Ascending aorta (tissue), 2 donors: ENCODE measurements at regions not wholly inside any gene's neighbourhood (a gene's known extent, or its start where the extent isn't known, plus 50 kb on each side); places are given as distances from the start of the nearest gene placed in this dataset.

ENCODE experiments used
- DNase-seq, 2 donors: peaks; one replicate each; pipeline ENCODE4 v3.0.0-alpha.2; 2019; ENCODE audit warnings: low spot score in 2 of 2
- H3K27ac ChIP-seq, 2 donors: fragments of 200-600 bp; sonication (generic); one replicate each; pipeline ENCODE4 v1.5.1; 2016 to 2017; ENCODE audit warnings: mild to moderate bottlenecking in 1 of 2
- H3K27me3 ChIP-seq: fragments of 200-600 bp; sonication (generic); one replicate; pipeline ENCODE4 v1.5.1; 2017
- H3K36me3 ChIP-seq, 2 donors: fragments of 200-600 bp; sonication (generic); one replicate each; pipeline ENCODE4 v1.5.1; 2016
- H3K4me1 ChIP-seq, 2 donors: fragments of 200-600 bp; sonication (generic); one replicate each; pipeline ENCODE4 v1.5.1; 2016 to 2017; ENCODE audit warnings: mild to moderate bottlenecking in 1 of 2
- H3K4me3 ChIP-seq, 2 donors: fragments of 200-600 bp; sonication (generic); one replicate each; pipeline ENCODE4 v1.5.1; 2016 to 2017; ENCODE audit warnings: mild to moderate bottlenecking in 1 of 2
- H3K9me3 ChIP-seq, 2 donors: fragments of 200-600 bp; sonication (generic); one replicate each; pipeline ENCODE4 v1.5.1; 2016
- CTCF ChIP-seq, 3 experiments: fragments of 200-600 bp in 2 of 3; fragments of 450-650 bp in 1 of 3; sonication (generic) in 2 of 3; IDR thresholded peaks; one replicate each; pipeline ENCODE4 v1.5.1; 2016 to 2019; ENCODE audit warnings: antibody characterized with exemption in 3 of 3, mild to moderate bottlenecking in 1 of 3, moderate library complexity in 1 of 3
- intact Hi-C: fragments of 100-400 bp; cut with DNase I; formaldehyde crosslinking; loops from one replicate; pipeline ENCODE4 v1.15.1; 2023

GRCh38 chr5:169398515-169398914, 97.6 kb upstream of the SLIT3 start:
- no peak for TF ChIP-seq CTCF (IDR thresholded peaks at IDR 0.05)
- intact Hi-C loops, result no loop called here
- no peak overlapping the region for H3K4me3 ChIP-seq
- no peak for DNase-seq
- H3K27me3 ChIP-seq, result no peaks in the 10 kb centered on the region
- H3K36me3 ChIP-seq, result no peaks in the 10 kb centered on the region
- H3K27ac ChIP-seq, result no peak overlapping the region
- H3K4me1 ChIP-seq, result no peaks in the 10 kb centered on the region
- H3K9me3 ChIP-seq, result peaks cover 0 to 7% of the 10 kb centered on the region in 2 donors

- H3K36me3 ChIP-seq, result no peaks in the 10 kb centered on the region
- H3K27me3 ChIP-seq, result no peaks in the 10 kb centered on the region
- intact Hi-C loops, result no loop called here
- peaks cover 0 to 7% of the 10 kb centered on the region in 2 donors for H3K9me3 ChIP-seq
- TF ChIP-seq CTCF (IDR thresholded peaks at IDR 0.05), result no peak
- DNase-seq, result no peak
- no peak overlapping the region for H3K4me3 ChIP-seq
- H3K4me1 ChIP-seq, result no peaks in the 10 kb centered on the region
- H3K27ac ChIP-seq, result no peak overlapping the region
These were observed 94.2 kb upstream of the SLIT3 start for GRCh38 chr5:169395136-169395535.

- H3K4me3 ChIP-seq, result no peak overlapping the region
- no peaks in the 10 kb centered on the region for H3K4me1 ChIP-seq
- TF ChIP-seq CTCF (IDR thresholded peaks at IDR 0.05), result no peak
- no peak for DNase-seq
- intact Hi-C loops, result no loop called here
- no peaks in the 10 kb centered on the region for H3K36me3 ChIP-seq
- H3K27ac ChIP-seq, result no peak overlapping the region
- H3K27me3 ChIP-seq, result no peaks in the 10 kb centered on the region
- peaks cover 0 to 7% of the 10 kb centered on the region in 2 donors for H3K9me3 ChIP-seq
These were observed 93.4 kb upstream of the SLIT3 start for GRCh38 chr5:169394371-169394770.

- intact Hi-C loops, result no loop called here
- H3K9me3 ChIP-seq, result peaks cover 0 to 7% of the 10 kb centered on the region in 2 donors
- no peak for DNase-seq
- no peak for TF ChIP-seq CTCF (IDR thresholded peaks at IDR 0.05)
- no peaks in the 10 kb centered on the region for H3K36me3 ChIP-seq
- H3K4me3 ChIP-seq, result no peak overlapping the region
- no peaks in the 10 kb centered on the region for H3K27me3 ChIP-seq
- H3K27ac ChIP-seq, result no peak overlapping the region
- H3K4me1 ChIP-seq, result no peaks in the 10 kb centered on the region
These were observed 93.0 kb upstream of the SLIT3 start for GRCh38 chr5:169393907-169394306.

GRCh38 chr5:169390265-169390664, 89.3 kb upstream of the SLIT3 start:
- Histone ChIP-seq H3K27ac (no peak overlapping the region), H3K9me3 (no peaks in the 10 kb centered on the region), H3K27me3 (no peaks in the 10 kb centered on the region), H3K4me1 (no peaks in the 10 kb centered on the region), H3K36me3 (no peaks in the 10 kb centered on the region), H3K4me3 (no peak overlapping the region)
- DNase-seq, result no peak
- TF ChIP-seq CTCF (IDR thresholded peaks at IDR 0.05), result no peak
- intact Hi-C loops, result no loop called here

GRCh38 chr5:169389318-169389717, 88.4 kb upstream of the SLIT3 start:
- H3K9me3 ChIP-seq, result no peaks in the 10 kb centered on the region
- no peaks in the 10 kb centered on the region for H3K27me3 ChIP-seq
- no peaks in the 10 kb centered on the region for H3K36me3 ChIP-seq
- DNase-seq, result no peak
- no peak overlapping the region for H3K4me3 ChIP-seq
- intact Hi-C loops, result no loop called here
- no peak for TF ChIP-seq CTCF (IDR thresholded peaks at IDR 0.05)
- no peaks in the 10 kb centered on the region for H3K4me1 ChIP-seq
- H3K27ac ChIP-seq, result no peak overlapping the region
